ENCODE measurements at regions not wholly inside any gene's neighbourhood (a gene's known extent, or its start where the extent isn't known, plus 50 kb on each side); places are given as distances from the start of the nearest gene placed in this dataset.

GRCh38 chr5:143557061-143557818, 153.8 kb upstream of the NR3C1 start (continued):
- TF ChIP-seq SP1 (IDR thresholded peaks at IDR 0.05; ENCODE audit: low read depth, low read length), result no peak
